ENCODE measurements at regions not wholly inside any gene's neighbourhood (a gene's known extent, or its start where the extent isn't known, plus 50 kb on each side); places are given as distances from the start of the nearest gene placed in this dataset.

DNA sequence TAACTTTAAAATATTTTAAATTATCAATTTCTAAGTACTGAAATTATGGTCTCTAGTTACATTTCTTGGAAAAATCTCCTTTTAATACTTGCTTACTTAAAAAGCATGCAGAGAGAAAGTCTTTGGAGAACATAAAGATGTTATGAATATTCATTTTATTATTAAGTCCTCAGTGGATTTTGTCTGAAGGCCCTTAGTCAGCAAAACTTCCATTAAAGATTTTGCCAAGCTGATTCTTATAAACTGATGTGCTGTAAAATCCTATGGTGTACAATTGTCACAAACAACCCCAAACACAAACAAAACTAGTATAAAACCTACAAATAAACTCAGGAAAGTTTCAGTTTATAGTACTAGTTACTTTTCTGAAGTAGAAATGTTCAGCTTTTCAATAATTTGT, 372.7 kb downstream of the MEI4 start:
- H3K4me3 ChIP-seq: no peak overlapping the region
- H3K27me3 ChIP-seq: no peaks in the 10 kb centered on the region
- H3K9me3 ChIP-seq: no peaks in the 10 kb centered on the region
- H3K36me3 ChIP-seq: no peaks in the 10 kb centered on the region
- DNase-seq (ENCODE audit: extremely low spot score in 2 of 2): no peak
- no peaks in the 10 kb centered on the region for H3K4me1 ChIP-seq
- TF ChIP-seq, protein P1, sequence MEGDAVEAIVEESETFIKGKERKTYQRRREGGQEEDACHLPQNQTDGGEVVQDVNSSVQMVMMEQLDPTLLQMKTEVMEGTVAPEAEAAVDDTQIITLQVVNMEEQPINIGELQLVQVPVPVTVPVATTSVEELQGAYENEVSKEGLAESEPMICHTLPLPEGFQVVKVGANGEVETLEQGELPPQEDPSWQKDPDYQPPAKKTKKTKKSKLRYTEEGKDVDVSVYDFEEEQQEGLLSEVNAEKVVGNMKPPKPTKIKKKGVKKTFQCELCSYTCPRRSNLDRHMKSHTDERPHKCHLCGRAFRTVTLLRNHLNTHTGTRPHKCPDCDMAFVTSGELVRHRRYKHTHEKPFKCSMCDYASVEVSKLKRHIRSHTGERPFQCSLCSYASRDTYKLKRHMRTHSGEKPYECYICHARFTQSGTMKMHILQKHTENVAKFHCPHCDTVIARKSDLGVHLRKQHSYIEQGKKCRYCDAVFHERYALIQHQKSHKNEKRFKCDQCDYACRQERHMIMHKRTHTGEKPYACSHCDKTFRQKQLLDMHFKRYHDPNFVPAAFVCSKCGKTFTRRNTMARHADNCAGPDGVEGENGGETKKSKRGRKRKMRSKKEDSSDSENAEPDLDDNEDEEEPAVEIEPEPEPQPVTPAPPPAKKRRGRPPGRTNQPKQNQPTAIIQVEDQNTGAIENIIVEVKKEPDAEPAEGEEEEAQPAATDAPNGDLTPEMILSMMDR (IDR thresholded peaks at IDR 0.05): no peak
- TF ChIP-seq POLR2AphosphoS5 (IDR thresholded peaks at IDR 0.05; ENCODE audit: insufficient read depth in 1 of 2, low read depth in 1 of 2) (no peak), POLR2A (IDR thresholded peaks at IDR 0.05) (no peak)
- intact Hi-C loops (cut with DNase I): no loop called here
- no peak overlapping the region for H3K27ac ChIP-seq

DNA sequence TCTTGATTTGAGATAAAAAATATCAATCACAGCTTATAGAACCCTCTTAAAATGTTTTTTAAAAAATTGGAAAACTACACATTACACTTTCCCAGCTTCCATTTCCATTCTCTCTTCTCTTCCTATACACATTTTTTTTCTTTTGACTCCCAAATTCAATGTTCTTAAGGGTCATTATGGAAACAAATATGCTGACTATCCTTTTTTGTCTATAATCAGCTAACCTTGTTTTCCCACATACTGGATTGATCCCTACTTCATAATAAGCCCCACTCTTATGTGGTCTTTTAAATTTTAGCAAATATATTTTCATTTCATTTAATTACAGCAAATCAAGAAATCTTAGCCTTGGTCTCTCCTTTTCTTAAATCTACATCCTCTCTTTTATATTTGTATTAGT, 378.4 kb downstream of the MEI4 start:
- Histone ChIP-seq H3K4me3 (no peak overlapping the region), H3K4me1 (no peaks in the 10 kb centered on the region), H3K27ac (no peak overlapping the region), H3K9me3 (no peaks in the 10 kb centered on the region), H3K27me3 (no peaks in the 10 kb centered on the region), H3K36me3 (no peaks in the 10 kb centered on the region)
- no peak for DNase-seq (ENCODE audit: extremely low spot score in 2 of 2)
- TF ChIP-seq, protein P1 (IDR thresholded peaks at IDR 0.05): no peak
- TF ChIP-seq POLR2A (IDR thresholded peaks at IDR 0.05): no peak
- no peak for TF ChIP-seq POLR2AphosphoS5 (IDR thresholded peaks at IDR 0.05; ENCODE audit: insufficient read depth in 1 of 2, low read depth in 1 of 2)
- intact Hi-C loops (cut with DNase I): no loop called here

- Histone ChIP-seq H3K9me3 (no peaks in the 10 kb centered on the region), H3K27me3 (no peaks in the 10 kb centered on the region), H3K4me3 (no peak overlapping the region), H3K27ac (no peak overlapping the region), H3K4me1 (no peaks in the 10 kb centered on the region), H3K36me3 (no peaks in the 10 kb centered on the region)
- TF ChIP-seq, protein P1 (IDR thresholded peaks at IDR 0.05): no peak
- TF ChIP-seq POLR2A (IDR thresholded peaks at IDR 0.05): no peak
- TF ChIP-seq POLR2AphosphoS5 (IDR thresholded peaks at IDR 0.05; ENCODE audit: insufficient read depth in 1 of 2, low read depth in 1 of 2): no peak
- no peak for DNase-seq (ENCODE audit: extremely low spot score in 2 of 2)
- intact Hi-C loops (cut with DNase I): no loop called here
Measured at GRCh38 chr6:78059171-78059570, 406.3 kb downstream of the MEI4 start.

- no peak overlapping the region for H3K27ac ChIP-seq
- no peak overlapping the region for H3K4me3 ChIP-seq
- TF ChIP-seq, protein P1 (IDR thresholded peaks at IDR 0.05): no peak
- TF ChIP-seq POLR2AphosphoS5 (IDR thresholded peaks at IDR 0.05; ENCODE audit: insufficient read depth in 1 of 2, low read depth in 1 of 2) (no peak), POLR2A (IDR thresholded peaks at IDR 0.05) (no peak)
- intact Hi-C loops (cut with DNase I): no loop called here
- no peaks in the 10 kb centered on the region for H3K9me3 ChIP-seq
- no peaks in the 10 kb centered on the region for H3K4me1 ChIP-seq
- no peaks in the 10 kb centered on the region for H3K36me3 ChIP-seq
- no peaks in the 10 kb centered on the region for H3K27me3 ChIP-seq
- no peak for DNase-seq (ENCODE audit: extremely low spot score in 2 of 2)
Measured at GRCh38 chr6:78062993-78063392, 410.2 kb downstream of the MEI4 start.

- intact Hi-C loops (cut with DNase I): no loop called here
- Histone ChIP-seq H3K36me3 (no peaks in the 10 kb centered on the region), H3K27ac (no peak overlapping the region), H3K27me3 (no peaks in the 10 kb centered on the region), H3K4me3 (no peak overlapping the region), H3K4me1 (no peaks in the 10 kb centered on the region), H3K9me3 (no peaks in the 10 kb centered on the region)
- TF ChIP-seq, protein P1 (IDR thresholded peaks at IDR 0.05): no peak
- no peak for DNase-seq (ENCODE audit: extremely low spot score in 2 of 2)
Measured at GRCh38 chr6:78076371-78076770, 423.5 kb downstream of the MEI4 start.
